OCI-LY1 (cell line): ENCODE measurements at regions not wholly inside any gene's neighbourhood (a gene's known extent, or its start where the extent isn't known, plus 50 kb on each side); places are given as distances from the start of the nearest gene placed in this dataset.

Source experiments
- CTCF ChIP-seq: fragments of 200-600 bp; sonication (generic), shearing (Covaris generic); IDR thresholded peaks from 2 replicates; pipeline ENCODE4 v1.5.1; 2017; ENCODE audit warnings: mild to moderate bottlenecking, antibody characterized with exemption, low read length, moderate library complexity, mixed read lengths
- EZH2 ChIP-seq: fragments of 200-600 bp; sonication (generic), shearing (Covaris generic); IDR thresholded peaks from 2 replicates; pipeline ENCODE4 v1.8.0; 2017; ENCODE audit warnings: borderline replicate concordance, mixed run types, mild to moderate bottlenecking, antibody characterized with exemption, low read length, moderate library complexity, mixed read lengths

GRCh38 chr22:47920380-47920959 is 1158.0 kb downstream of the TBC1D22A start:
- TF ChIP-seq CTCF (no peak), EZH2 (no peak)
